SKM-1 treated with dmso at 0.1 percent for 144 hours (cell line): ENCODE measurements at regions not wholly inside any gene's neighbourhood (a gene's known extent, or its start where the extent isn't known, plus 50 kb on each side); places are given as distances from the start of the nearest gene placed in this dataset.

Experiments
- DNase-seq: peaks from one replicate; lab custom pipeline; 2025; ENCODE audit not compliant: unreplicated experiment; lab: John Stamatoyannopoulos, UW

- no peak for DNase-seq
Measured at GRCh38 chr6:168972128-168972527, 281.5 kb downstream of the THBS2 start.

GRCh38 chr6:168971549-168971948 lies 282.1 kb downstream of the THBS2 start:
- DNase-seq, result no peak

- DNase-seq, result no peak
Measured at GRCh38 chr6:168968801-168969200, 284.8 kb downstream of the THBS2 start.

DNA sequence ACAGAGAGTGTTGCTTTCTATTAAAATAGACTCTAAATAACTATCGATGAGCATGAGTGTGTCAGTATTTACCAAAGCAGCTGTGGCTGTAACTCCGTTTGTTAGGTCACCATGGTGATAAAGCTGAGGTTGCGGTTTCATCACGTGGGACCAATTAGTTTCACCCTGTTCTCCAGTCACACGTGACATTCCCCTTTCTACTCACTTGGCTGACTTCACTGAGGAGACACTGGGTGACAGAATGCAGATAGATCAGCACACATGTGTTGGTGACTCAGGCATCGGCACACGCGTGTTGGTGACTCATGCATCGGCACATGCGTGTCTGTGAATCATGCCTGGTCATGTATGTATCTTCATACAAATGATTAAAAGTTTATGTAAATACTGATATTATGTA lies 285.4 kb downstream of the THBS2 start:
- DNase-seq, result peak; percentile 49

- peak; percentile 8 for DNase-seq
Measured at GRCh38 chr6:168967281-168967925, 286.2 kb downstream of the THBS2 start.

DNA sequence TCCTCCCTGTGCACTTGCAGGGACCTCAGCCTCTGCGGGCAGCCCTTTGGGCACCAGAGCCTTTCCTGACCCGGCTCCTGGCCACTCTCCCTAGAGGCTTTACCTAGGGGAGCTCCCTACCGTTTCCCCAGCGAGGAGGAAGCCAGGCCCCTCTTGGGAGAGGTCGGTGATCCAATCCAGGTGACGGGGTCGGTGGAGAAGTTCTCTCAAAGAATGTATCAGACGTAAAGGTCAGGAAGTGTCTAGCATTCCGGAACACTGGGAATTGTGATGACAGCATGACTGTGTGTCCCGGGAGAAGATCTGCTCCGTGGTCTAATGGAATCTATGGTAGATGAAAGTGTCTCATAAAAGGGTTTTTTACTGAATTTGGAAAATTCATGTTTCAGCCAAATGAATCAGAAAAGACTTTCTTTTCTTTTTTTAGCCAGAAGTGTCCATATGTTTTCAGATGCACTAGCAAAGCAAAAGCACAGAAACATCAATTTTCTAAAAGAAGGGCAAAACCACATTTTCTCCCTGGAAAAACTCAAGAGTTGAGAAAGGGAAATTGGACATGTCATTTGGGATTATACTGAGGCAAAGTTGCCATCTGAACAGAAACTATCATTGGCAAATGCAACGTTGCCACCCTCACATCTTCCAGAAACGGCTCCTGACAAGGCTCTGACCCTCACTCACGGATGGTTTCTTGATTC lies 289.4 kb downstream of the THBS2 start:
- no peak for DNase-seq

GRCh38 chr6:168962886-168963285 lies 290.8 kb downstream of the THBS2 start:
- DNase-seq, result no peak

- DNase-seq, result no peak
Measured at GRCh38 chr6:168961264-168961656, 292.4 kb downstream of the THBS2 start.

- DNase-seq, result no peak
Measured at GRCh38 chr6:168960551-168961263, 292.9 kb downstream of the THBS2 start.

- DNase-seq, result no peak
Measured at GRCh38 chr6:168959696-168960095, 293.9 kb downstream of the THBS2 start.

GRCh38 chr6:168956884-168957730 lies 296.5 kb downstream of the THBS2 start:
- peak; percentile 75 for DNase-seq

DNA sequence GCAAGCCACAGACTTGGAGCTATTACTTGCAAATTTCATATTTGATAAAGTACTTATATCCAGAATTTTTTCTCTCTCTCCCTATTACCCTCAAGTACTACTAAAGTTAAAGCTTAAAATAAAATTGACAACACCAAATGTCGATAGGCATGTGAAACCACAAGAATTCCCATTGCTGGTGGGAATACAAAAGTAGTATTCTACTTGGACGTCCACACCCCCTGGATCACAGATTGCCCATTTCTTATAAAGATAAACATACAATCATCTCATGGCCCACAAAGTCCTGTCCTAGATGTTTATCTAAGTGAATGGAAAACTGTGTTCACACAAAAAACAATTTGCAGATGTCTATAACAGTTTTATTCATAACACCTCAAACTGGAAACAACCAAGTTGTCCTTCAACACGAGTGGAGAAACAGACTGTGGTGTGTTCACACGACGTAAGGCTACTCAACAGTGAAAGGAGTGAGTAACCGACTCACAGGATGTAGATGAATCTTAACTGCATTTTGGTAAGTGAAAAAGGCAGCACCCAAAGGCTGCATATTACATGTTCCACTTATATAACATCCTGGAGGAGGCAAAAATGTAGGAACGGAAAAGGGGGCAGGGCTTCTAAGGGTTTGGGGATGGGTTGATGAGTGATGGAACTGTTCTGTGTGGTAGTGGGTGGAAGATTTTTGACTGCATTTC lies 297.4 kb downstream of the THBS2 start:
- no peak for DNase-seq

GRCh38 chr6:168953461-168953860 lies 300.2 kb downstream of the THBS2 start:
- DNase-seq, result no peak

DNA sequence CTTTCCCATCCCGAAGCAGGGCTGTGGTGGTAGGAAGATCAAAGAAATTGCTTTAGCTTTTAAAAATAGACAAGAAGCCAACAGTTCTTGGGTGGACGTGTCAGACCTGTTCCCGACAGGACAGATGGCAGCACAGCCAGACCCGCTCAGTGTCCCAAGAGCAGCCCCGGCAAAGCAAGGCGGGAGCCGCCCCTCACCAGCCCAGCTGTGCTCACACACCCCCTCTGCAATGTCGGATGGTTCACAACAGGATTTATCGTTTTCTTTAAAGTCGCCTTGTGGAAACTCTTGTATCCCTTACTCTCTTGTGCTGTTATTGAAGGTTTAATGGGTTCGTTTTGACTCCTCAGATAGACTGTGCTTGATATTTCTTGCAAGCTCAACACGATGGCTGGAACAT lies 302.4 kb downstream of the THBS2 start:
- no peak for DNase-seq

GRCh38 chr6:168950858-168951214 lies 302.8 kb downstream of the THBS2 start:
- DNase-seq, result no peak

DNA sequence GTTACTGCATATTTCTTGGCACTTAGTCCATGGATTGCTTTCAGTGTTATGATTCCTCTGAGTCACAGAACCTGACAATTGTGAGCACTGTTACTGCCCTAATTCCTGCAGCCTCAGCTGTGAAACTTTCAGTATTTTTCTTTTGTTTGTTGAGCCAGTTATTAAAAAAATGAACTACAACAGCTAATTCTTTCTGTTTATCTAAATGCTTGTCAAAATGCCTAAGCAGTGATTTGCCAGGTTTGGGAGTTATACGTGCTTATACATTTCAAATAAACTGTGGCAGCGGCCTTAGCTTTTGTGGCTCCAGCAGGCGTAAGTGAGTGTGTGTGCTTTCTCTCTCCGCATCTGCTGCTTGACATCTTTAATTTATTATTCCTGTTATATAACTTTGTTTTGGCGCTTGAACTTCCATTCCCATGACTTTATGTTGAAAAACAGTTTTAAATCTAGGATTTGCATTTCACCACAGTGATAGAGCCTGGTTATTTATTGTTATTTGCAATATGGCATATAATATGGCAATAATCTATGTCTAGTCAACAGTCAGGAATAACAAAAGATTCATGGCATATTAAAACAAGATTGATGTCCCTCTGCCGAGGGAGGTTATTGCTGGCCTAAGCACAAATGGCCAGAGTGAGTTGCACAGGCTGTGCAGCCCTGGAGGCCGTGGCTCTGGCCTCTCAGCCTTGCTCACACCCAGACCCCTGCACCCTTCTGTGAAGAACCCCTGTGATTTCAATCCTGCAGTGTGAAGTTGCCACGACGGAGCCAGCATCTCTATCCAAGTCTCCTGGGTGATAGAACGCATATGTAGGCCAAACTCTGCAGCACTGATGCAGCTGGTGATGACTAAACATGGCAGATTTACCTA lies 303.4 kb downstream of the THBS2 start:
- no peak for DNase-seq

DNA sequence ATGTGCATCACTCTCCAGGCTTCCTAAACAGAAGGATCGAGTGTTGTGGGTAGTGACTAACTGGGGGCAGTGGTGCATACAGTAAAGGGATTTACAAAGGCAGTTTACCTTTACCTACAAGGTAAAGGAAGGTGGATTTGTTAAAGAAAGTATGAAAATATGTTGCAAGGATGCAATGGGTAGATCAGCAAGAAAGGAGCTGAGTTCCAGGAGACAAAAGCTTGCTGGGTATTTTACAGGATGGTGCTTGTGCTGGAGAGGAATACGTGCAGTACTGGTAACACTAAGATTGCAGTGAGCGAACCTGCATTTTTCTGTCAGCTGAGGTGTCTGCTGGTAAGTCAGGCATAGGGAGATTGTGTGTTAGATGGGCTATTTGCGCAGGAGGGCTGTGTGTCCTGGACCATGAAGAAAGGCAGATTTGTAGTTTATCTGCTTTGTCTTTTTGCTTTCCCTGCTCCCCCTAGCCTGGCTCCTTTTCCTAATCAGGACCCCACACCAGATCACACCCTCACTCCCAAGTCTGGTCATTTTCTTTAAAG lies 304.6 kb downstream of the THBS2 start:
- no peak for DNase-seq

GRCh38 chr6:168948002-168948401 lies 305.6 kb downstream of the THBS2 start:
- no peak for DNase-seq

GRCh38 chr6:168943231-168943905 lies 310.3 kb downstream of the THBS2 start:
- DNase-seq, result no peak
